ENCODE measurements at regions not wholly inside any gene's neighbourhood (a gene's known extent, or its start where the extent isn't known, plus 50 kb on each side); places are given as distances from the start of the nearest gene placed in this dataset.
"Not testable (repeated sequence)": the region's sequence is repeated elsewhere in the genome, so short reads cannot be mapped to it uniquely, and the experiment has no call there.

DNA sequence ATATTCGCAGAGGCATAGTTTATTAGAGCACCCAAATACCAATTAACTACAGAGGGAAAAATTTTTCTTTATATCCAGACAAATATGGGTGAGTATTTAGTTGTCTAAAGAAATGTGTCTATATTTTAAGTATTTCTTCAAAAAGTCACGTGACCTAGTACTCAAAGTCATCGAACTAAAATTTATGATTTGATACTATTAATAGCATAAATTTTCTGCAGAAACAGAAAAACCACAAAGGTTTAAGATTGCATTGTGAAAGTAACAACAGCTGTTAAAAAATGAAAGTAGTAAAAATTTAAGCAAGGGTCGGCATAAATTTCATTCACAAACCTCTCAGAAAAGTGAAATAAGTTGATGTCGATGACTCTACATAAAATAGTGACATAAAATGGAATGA is 323.9 kb upstream of the RORB start:
- H3K27ac ChIP-seq = no peak overlapping the region
- no peak for TF ChIP-seq ZFX (IDR thresholded peaks at IDR 0.05)
- TF ChIP-seq, protein P1, sequence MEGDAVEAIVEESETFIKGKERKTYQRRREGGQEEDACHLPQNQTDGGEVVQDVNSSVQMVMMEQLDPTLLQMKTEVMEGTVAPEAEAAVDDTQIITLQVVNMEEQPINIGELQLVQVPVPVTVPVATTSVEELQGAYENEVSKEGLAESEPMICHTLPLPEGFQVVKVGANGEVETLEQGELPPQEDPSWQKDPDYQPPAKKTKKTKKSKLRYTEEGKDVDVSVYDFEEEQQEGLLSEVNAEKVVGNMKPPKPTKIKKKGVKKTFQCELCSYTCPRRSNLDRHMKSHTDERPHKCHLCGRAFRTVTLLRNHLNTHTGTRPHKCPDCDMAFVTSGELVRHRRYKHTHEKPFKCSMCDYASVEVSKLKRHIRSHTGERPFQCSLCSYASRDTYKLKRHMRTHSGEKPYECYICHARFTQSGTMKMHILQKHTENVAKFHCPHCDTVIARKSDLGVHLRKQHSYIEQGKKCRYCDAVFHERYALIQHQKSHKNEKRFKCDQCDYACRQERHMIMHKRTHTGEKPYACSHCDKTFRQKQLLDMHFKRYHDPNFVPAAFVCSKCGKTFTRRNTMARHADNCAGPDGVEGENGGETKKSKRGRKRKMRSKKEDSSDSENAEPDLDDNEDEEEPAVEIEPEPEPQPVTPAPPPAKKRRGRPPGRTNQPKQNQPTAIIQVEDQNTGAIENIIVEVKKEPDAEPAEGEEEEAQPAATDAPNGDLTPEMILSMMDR (conservative IDR thresholded peaks at IDR 0.05) = no peak

DNA sequence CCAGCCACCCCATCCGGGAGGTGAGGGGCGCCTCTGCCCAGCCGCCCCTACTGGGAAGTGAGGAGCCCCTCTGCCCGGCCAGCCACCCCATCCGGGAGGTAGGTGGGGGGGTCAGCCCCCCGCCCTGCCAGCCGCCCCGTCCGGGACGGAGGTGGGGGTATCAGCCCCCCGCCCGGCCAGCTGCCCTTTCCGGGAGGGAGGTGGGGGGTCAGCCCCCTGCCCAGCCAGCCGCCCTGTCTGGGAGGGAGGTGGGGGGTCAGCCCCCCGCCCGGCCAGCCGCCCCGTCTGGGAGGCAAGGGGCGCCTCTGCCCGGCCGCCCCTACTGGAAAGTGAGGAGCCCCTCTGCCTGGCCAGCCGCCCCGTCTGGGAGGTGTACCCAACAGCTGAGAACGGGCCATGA is 299.4 kb upstream of the RORB start:
- not testable (repeated sequence) for H3K27ac ChIP-seq

DNA sequence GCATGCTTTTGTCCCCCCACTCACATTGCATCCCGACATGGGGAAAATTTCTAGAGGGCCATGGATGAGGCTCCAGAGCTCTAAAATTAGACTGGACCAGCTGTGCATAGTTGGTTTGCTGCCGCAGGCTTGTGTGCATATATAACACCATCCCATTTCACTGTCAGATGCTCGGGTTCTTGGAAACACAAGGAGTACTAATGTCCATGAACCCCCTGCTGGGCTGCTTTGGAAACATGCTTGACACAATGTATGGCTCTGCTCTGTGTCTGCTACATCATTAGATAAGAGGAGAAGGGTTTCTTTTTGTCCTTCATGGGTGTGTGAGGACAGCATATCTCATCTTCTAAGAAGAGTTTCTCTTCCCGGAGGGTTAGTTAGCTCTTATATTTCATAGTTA is 292.1 kb upstream of the RORB start:
- H3K27ac ChIP-seq = no peak overlapping the region
- TF ChIP-seq ZFX (IDR thresholded peaks at IDR 0.05) = no peak
- TF ChIP-seq, protein P1 (conservative IDR thresholded peaks at IDR 0.05) = no peak

DNA sequence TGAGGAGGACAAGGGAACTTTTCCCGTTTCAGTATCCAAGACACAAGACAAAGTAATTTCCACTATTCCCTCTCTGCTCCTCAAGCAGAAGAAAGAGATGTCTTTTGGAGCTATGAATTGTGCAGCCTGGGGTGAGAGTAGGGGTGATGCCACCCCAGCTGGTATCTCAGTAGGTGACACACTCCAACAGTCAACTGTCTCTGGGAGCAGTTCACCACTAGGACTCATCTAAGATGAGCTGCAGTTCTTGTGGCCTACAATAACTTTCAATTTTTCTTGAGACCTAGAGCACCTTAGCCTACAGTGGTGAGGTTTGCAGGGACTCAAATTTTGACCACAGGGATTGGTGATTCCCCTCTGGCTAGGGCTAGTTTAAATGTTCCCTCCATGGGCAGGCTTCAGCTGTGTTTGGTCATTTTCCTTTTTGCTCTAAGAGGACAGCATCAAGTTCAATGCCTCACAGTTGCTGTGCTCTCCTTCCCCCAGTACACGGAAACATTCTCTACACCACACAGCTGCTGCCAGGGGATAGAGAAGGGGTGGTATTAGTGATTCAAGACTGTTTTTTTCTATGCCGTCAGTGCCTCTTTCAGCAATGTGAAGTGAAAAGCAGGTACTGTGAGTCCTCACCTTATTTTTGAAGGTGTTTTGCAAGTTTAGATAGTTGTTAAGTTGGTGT is 278.6 kb upstream of the RORB start:
- TF ChIP-seq, protein P1 (conservative IDR thresholded peaks at IDR 0.05) = no peak
- no peak for TF ChIP-seq ZFX (IDR thresholded peaks at IDR 0.05)
- H3K27ac ChIP-seq = no peak overlapping the region

DNA sequence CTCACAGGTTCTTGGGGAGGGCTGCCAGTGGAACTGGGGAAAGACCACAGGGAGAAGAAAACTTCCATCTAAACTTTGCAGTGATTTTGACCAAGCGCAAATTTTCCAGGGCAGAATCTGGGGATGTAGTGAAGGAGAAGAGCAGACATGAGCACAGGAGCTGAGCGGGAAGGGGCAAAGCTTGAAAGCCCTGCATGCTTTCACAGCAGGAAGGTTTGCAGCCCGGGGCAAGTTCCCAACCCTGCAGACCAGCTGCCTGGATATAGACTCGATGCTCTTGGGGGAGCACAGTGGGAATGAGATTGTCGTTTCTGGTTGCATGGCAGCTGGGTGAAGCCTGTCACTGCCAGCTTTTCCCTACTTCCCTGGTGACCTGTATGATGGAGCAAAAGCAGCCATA is 276.8 kb upstream of the RORB start:
- no peak overlapping the region for H3K27ac ChIP-seq
- no peak for TF ChIP-seq ZFX (IDR thresholded peaks at IDR 0.05)
- TF ChIP-seq, protein P1 (conservative IDR thresholded peaks at IDR 0.05) = no peak

DNA sequence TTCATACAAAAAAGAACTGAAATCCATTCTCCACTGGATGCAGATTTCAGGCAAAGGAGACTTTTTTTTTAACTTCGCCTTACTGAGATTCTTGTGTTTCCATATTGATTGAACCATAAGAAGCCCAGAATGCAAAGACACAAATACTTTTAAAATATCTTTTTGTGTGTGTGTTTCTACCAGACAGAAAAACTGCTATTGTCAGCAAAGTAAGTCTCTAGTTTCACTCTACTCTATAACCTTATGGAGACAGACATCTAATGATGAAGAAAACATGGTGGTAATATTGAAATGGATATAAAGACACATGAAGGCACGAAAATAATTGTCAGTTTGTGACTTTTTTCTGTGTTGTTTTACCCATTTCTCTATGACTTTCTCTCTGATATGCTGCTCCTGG is 260.3 kb upstream of the RORB start:
- no peak for TF ChIP-seq ZFX (IDR thresholded peaks at IDR 0.05)
- TF ChIP-seq, protein P1 (conservative IDR thresholded peaks at IDR 0.05) = no peak
- no peak overlapping the region for H3K27ac ChIP-seq

DNA sequence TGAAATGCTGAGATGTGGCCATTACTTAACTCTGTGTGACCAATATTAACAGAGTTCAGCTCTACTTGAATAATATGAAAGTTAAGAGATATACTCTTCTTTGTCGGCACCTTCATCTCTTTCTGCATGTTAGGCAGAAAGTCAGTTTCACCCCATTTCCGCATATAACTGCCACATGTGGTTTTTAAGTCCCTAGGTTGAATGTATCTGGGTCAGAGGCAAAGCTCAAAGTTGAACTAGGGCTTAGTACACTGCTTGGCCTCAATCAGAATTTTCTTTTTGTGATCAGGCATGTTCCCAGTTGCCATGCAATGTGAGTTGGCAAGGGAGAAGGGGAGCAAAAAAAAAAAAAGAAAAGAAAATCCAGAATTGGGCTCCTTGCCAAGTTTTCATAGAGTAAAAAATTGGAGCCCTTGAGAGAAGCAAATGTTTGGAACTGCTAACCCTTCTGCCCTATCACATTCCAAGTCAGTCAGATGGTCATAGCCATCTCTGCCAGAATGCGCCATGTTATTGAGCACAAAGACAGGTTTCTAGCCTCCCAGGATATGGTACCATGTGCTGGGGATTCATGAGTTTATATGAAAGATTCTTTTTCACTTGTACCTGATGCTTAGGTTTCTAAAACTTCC is 251.2 kb upstream of the RORB start:
- H3K27ac ChIP-seq = no peak overlapping the region
- TF ChIP-seq, protein P1 (conservative IDR thresholded peaks at IDR 0.05) = no peak
- no peak for TF ChIP-seq ZFX (IDR thresholded peaks at IDR 0.05)

DNA sequence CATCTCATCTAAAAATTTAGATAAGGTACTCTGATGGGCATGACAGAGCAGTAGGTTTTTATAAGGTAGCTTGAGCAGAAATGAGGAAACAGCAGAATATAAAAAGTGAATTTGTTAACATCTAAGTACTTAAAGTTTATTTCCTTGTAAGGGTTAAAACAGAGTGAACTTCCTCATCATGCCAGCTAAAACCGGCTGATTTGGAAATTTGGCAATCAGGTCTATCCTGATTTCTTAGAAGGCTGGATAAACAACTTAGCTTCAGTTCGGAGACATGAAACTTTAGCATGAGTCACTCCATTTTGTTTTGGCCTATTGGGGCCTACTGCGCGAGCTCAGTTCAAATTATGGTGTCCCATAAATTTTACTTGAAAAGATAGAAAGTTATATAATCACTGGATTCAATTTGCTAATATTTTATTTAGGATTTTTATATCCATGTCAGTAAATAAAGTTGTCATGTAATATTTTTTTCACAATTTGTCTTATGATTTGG is 241.6 kb upstream of the RORB start:
- no peak for TF ChIP-seq ZFX (IDR thresholded peaks at IDR 0.05)
- TF ChIP-seq, protein P1 (conservative IDR thresholded peaks at IDR 0.05) = no peak
- no peak overlapping the region for H3K27ac ChIP-seq

Data from C4-2B (cell line).